ENCODE measurements at regions not wholly inside any gene's neighbourhood (a gene's known extent, or its start where the extent isn't known, plus 50 kb on each side); places are given as distances from the start of the nearest gene placed in this dataset.

DNA sequence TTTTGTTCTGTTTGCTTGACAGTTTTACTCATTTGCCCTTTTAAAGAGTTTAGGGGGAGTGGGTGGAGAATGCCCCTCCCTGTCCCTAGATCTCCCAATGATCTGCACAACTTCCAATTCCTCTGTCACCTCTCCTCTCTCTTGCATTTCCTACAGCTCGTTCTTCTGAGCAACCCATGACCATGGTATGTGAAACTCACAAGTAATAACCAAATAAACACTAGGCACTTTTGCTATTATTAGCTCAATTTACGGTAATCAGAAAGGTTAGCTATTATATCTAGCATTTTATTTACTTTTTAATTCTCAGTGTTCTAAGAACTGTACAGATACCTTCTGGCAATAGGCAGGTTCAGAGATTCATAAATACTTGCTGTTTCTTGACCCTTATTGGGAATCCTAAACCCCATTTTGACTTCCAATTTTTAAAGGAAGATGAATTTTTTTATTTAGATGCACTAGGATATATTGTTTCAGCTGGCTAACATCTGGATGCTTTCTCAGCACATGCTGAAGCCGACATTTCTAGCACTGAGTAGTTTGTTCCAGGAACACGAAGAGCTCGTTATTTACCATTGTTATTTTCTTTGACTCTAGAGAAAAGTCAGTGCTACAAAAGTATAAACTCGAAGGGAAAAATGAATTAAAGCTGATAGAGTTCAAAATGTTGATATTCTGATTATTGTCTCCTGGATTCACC, 194.7 kb upstream of the TLL1 start:
- no peak for DNase-seq

DNA sequence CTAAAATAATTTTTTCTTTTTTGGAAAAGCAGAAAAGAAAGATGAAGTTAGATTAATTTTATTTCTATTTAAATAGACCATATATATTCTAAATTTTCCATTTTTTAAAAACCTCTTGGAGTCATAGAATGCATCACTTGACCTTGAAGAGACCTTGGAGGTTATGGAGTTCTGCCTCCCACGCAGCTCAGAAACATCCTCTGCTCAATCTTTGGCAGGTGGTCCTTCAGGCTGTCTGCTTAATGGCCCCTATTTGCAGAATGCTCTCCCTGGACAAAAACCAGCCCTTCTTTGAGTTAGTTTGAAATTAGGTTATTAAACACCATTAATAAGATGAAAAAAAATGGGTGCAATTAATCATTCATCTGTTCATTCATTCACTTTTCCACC, 194.1 kb upstream of the TLL1 start:
- no peak for DNase-seq

DNA sequence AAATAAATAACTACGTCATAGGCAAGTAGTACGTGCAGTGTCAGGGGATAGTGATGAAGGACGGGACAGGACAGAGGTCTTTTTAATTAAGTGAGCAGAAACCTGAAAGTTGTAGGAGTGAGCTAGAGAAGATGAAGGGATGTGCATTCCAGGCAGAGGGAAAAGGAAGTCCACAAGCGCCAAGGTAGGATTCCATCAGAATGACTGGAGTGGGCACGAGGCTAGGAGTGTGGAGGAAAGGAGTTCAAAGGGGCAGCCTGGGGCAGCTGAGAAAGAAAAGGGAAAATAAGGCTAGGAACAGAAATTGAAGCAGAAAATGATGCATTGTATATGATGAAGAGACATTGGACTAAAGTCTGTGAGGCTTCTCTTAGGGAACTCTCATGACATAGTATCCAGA, 192.2 kb upstream of the TLL1 start:
- DNase-seq, result no peak

DNA sequence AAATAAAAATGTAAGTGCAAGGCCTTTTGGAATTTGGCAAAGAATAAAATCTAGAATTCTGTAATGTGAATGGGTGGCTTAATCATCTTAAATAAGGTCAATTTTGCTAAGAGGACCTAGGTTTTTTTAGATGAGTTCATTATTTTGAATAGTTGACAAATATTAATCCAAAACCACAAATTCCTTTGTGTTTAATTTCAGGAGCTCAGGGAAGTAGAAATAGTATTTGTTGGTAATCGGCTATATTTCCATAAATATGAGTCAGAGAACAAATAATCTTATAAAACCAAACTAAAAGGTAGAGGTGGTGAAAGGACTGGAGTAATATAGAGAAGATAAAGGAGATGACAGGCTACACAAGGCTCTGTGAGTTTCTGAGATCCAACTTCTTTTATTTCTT, 190.4 kb upstream of the TLL1 start:
- DNase-seq, result peak; percentile 12

DNA sequence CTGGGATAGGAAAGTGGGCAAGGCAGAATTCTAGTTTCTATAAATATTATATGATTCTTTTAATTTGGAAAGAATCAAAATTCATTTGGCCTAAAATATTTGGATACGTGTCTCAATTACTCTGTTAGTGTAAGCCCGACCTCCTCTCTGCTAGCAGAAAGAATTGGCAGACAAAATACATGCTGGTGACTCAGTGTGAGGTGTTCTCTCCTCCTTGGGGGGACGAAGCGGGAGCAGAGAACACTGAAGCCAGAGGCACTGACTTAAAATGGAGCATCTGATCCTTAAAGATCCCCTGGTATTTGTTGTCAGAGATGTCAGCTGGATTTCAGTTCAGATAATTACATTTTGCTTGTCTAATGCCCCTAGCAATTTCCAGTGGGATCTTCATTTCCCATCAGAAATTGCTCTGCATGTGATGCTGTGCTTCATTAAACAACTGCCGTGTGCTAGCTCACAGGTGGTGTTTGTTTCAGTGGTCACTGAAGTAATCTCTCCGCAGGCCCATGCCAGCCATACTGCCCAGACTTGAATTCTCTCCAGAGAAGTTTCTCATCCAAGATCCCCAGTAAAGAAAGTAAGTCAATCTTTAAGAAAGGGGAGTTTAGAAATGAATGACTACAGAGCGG, 188.7 kb upstream of the TLL1 start:
- DNase-seq, result peak; percentile 74

DNA sequence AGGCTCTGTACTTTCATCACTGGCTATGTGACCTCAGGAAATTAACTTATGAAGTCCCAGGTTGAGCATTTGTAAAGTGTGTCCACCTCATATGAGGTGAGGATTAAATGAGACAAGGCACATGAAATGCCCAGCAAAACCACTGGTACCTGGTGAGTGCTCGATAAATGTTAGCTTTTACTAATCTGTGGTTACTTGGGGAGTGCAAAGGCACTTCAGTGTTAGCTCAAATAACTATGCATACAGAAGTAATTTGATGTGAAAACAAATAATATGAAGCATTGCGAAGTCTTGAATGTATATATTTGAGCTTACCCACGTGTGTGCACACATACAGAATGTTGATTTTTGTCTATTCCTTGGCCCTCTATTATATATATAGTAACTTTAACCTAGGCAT, 186.3 kb upstream of the TLL1 start:
- DNase-seq, result no peak

DNA sequence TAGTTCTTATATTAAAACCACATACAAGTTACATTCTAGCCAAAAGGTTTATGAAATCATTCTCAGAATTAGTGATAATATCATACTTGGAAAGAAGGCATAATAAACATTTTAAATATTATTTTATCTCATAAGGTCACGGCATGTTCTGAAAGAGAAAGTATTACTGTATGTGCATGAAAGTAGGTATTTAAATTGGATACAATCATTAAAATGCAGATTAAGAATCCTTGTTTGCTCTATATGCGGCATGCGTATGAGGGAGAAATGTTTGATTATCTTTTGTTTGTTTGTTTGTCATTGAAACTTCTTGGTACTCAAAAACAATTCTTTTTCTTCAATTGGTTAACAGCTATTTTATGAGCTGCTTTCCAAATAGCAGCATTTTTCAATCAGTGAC, 183.9 kb upstream of the TLL1 start:
- DNase-seq, result no peak

DNA sequence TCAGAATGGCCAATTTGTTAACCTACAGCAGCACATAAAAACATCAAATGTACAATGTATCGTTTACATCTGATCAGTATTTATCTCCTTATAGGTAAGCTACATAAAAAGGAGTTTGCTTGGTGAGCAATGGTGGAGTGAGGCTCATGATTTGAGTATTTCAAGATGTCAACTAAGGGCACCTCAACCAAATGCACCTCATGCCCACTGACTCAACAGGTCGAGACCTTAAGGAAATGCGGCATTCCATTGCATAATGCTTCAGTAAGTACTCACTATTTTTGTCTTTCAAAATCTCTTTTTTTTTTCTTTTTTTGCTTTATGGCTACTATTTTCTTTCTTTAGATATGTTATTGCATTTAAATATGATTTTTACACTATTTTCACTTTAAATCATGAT, 181.0 kb upstream of the TLL1 start:
- DNase-seq, result no peak

DNA sequence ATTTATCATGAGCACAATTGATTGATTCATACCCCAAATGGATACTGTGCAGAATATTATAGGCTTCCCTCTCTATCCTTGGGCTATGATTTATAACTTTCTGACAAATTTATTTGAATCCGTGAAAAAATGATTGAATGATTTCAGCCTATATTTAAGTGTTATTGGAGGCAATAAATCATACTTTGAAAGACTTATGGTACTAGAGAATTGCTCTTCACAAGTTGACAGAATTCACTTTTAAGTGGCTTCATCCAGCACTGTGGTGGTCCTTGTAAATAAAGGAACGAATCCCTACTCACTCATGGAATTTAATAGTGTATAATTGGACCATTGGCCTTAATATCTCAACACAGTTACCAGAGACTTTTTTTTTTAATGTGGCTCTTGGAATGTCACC, 174.8 kb upstream of the TLL1 start:
- DNase-seq, result no peak

DNA sequence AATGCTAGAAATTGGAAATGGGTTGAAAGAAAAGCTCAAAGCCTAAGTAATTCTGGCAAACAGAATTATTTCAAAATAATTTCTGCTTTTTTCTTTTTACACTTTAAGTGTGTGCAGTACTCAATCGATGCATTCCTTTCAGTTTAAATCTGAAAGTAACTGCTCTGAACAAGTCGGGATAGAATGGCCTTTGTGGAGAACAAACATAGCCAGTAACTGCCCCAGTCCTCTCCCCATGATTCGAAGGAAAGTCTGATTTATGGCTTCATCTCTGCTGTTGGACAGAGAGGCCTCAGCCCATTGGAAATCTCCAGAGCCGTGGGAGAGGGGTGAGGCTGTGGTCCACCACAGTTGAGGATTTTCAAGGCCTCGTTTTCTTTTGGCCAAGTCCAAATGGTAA, 174.0 kb upstream of the TLL1 start:
- DNase-seq, result no peak

DNA sequence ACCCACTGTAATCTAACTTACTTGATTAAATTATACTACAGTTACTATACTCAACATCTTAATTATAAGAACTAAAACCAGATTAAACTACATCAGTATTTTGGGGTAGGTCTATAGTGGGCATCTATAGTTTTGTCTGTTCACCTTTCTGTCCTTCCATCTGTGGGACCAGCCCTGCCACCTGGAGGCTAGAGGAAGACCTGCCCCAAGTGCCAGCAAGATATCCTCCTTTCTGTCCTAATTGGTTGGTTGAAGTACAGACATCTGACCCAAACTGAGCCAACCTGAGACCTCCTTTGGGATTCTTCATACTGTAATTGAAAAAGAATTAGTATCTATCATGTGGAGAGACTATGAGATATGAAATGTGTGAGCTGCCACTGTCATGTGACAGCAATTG, 172.2 kb upstream of the TLL1 start:
- DNase-seq, result no peak

DNA sequence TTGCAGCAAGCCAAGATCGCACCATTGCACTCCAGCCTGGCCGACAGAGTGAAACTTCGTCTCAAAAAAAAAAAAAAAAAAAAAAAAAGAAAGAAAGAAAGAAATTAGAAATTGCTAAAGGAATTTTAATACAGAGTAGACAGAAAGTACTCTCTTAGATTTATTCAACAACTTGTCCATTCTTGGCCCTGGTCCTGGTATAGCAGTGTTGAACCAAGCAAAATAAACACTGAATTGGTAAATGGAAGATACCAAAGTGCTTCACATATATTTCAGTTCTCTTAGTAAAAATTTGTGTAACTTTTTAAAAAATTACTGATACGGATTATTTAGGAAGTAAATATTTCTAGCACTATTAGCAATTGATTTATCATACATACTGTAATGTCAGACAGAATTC, 165.9 kb upstream of the TLL1 start:
- DNase-seq, result no peak

DNA sequence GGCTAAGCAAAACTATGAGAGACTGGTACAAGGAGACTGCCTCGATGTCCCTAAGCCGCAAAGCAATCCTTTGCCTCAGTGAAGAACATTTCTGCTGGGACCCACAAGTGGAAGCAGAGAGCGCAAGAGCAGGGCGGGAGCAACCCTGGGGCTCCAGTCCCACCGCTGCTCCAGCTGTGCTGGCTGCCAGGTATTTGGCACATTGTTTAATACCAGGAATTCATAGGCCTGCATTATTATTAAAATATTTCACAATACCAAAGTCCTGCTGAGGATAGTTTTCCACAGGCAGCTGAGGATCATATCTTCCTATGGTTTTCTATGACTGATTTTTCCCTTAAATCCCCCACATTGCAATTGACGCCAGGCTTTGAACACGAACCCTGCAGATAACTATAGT, 163.5 kb upstream of the TLL1 start:
- DNase-seq, result no peak

DNA sequence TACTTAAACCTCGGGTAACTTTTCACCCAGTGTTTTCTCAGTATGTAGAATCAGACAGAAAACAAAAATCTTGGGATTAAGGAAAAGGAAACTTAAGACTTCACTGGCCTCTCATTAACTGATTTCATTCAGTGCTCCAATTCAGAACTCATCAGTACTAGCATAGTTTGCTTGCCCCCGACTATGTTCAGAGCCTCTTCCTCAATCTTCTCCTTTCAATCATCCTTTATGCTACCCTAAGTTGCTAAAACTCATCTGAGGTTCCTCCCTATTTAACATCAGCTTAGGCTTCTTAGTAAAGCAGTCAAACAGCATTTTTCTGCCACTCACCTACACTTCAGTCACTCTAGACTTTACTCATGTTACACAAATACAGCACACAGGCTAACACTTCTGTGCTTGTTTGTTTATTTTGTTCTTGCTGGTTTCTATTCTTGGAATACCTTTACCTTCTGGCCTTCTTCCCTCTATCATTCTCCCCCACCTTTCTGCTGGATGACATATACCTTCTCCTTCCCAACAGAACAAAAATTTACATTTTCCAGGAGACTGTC, 163.0 kb upstream of the TLL1 start:
- no peak for DNase-seq

DNA sequence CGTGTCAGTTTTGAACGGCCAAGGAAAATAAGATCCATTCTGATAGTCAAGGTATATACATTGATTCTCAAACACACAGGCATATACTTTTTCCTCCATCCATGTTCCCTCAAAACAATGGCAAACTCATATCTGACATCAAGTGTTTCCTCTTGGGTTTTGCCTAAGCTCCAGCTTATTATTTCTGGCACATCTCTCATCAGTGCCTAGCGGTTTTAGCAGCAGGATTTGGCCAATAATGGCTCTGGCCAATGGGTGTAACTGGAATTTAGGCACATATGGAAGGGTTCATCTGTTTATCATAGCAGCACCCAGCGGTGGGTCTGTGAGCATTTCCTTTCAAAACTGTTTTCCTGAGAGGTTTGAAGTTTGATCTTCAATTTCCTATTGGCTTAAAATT, 161.6 kb upstream of the TLL1 start:
- no peak for DNase-seq

DNA sequence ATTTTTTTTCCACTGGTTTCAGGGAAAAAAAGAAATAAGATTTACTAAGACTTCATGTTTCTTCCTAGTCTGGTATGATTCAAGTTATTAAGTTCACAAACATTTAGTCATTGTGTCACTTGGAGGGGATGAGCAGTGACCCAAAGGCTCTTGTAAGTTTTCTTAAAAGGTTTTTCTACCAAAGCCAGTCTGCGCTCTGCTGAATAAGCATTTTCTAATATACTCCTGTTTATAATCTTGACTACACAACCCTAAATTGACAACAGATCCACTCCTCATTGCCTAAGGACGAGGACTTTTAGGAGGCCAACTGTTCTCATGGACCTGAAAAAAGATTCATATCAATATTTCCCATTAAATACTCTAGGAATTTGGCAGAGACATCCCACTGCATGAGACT, 161.1 kb upstream of the TLL1 start:
- no peak for DNase-seq

DNA sequence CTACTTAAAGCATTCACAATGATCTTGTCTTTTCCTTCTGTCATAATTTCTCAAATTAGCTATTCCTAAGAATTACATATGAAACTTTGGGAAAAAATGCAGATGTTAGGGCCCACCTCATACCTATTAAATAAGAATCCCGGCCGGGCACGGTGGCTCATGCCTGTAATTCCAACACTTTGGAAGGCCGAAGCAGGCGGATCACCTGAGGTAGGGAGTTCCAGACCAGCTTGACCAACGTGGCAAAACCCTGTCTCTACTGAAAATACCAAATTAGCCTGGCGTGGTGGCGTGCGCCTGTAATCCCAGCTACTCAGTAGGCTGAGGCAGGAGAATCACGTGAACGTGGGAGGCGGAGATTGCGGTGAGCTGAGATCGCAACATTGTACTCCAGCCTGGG, 158.4 kb upstream of the TLL1 start:
- DNase-seq, result no peak

DNA sequence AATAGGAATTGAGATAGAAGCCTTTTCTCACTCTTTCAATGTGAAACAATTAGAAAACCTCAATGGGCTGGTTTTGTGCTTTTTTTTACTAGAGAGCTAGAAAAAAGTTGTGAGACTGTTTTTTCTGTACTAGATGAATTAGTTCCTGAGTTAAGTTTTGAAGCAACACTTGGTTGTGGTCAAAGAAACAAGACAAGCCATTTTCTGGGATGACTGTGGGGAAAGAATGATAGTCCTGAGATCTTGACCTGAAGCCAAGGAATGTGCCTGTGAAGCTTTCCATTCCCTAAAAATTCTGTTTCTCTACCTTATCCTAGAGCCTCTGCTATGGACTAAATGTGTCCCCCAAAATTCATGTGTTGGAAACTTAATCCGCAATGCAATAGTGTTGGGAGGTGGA, 157.8 kb upstream of the TLL1 start:
- DNase-seq, result peak; percentile 12

DNA sequence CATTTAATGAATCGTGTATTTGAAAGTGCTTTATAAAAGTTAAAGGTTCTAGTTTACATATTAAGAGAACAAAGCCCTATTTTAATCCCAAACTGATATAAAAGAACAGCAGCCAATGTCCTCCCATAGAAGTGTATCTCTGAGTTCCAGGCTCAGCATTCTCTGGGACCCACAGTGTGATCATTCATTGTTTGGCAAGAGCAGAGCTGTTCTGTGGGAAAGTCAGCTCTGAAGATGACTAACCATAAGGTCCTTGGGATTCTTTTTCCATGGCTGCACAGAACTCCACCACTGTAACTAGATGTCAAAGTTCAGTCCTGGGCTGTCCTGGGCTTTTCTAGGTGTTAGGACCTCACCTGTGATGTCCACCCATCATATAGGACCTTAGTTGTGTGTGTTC, 157.0 kb upstream of the TLL1 start:
- peak; percentile 13 for DNase-seq

DNA sequence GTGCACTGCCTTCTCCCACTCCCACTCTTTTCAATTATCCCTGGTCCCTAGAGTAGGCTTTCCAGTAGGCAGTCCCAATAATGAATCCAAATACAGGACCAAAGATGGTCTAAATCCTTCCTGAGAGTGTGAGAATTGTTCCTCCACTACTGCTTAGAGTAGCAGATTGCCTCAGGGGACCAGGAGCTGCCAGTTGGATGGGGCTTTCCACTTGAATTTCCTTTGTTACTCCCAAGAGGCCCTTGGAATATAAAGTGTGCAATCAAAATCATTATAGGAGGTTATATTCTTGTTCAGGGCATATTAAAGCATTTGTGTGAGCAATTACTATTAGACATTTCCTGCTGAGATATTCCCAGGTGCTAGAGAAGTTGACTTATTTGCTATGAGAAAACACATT, 156.6 kb upstream of the TLL1 start:
- no peak for DNase-seq

DNA sequence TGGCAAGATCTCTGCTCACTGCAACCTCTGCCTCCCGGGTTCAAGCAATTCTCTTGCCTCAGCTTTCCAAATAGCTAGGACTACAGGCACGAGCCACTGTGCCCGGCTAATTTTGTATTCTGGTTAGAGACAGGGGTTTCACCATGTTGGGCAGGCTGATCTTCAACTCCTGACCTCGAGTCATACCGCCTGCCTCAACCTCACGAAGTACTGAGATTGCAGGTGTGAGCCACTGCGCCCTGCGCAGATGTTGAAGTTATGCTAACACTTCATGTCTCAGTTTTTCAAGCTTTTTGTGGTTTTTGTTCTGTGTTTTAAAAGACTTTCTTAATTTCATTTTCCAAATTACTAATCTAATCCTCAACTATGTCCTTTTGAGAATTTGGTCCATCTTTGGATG, 154.4 kb upstream of the TLL1 start:
- no peak for DNase-seq

DNA sequence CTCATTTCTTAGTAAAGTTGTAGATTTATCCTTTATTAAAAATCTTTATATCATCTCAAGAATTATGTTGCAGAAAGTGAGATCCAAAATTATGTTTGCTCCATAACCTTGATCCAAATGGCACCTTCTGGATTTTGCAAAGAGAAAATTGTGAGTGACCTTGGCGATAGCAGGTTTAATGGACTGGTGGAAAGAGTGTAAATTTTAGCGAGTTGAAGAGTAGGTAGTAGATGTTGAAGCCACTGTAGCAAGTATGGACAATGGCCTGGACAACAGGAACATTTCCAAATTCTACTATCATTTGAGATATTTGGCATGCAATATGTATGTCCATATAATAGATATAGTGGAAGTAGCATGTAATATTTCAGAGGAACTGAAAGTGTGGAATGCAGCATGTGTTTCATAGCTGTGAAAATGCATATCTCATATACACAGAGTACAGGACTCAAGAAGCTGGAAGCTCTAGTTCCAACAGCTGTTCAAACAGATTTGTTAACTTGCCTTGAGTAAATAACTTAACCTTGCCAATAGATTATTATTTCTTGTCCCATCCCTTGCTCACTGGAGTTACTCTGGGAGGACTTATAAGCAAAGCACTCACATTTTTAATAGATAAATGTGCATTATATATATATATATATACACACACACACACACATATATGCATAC, 152.5 kb upstream of the TLL1 start:
- no peak for DNase-seq

DNA sequence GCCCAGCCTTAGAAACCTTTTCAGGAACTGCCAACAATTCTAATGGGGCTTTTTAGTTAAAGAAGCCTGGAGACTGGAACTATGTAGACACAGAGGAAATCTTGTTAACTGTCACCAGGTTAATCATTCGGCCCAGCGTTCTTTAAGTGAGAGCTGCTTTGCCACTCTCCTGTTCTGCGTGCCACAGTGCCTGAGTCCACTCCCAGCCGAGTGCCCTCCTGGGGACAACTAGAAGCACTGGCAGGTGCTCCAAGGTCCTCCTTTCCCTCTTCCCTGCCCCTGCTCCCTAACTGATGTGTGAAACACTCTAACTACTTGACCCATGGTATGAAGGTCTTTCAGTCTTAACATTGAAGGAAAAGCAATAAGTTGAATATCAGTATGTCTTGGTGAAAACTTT, 151.2 kb upstream of the TLL1 start:
- DNase-seq, result no peak
